ENCODE measurements at regions not wholly inside any gene's neighbourhood (a gene's known extent, or its start where the extent isn't known, plus 50 kb on each side); places are given as distances from the start of the nearest gene placed in this dataset.

DNA sequence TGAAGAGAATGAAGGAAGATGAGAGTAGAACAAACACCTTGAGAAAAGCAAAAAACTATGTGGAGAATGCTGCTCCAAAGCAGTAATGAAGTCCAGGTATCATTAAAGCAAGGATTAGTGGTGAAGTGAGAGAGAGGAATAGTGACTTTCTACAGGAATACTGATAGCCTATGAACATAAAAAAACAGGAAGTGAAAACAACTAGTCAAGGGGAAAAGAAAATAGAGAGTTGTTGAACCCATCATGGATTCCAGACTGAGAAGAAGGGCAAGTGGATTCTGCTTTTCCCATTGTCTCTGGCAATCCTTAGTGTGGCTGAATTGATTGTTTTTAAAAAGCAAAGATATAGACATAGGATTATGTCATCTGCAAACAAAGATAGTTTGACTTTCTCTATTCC is 119.9 kb upstream of the LHX8 start:
- TF ChIP-seq, protein P1, sequence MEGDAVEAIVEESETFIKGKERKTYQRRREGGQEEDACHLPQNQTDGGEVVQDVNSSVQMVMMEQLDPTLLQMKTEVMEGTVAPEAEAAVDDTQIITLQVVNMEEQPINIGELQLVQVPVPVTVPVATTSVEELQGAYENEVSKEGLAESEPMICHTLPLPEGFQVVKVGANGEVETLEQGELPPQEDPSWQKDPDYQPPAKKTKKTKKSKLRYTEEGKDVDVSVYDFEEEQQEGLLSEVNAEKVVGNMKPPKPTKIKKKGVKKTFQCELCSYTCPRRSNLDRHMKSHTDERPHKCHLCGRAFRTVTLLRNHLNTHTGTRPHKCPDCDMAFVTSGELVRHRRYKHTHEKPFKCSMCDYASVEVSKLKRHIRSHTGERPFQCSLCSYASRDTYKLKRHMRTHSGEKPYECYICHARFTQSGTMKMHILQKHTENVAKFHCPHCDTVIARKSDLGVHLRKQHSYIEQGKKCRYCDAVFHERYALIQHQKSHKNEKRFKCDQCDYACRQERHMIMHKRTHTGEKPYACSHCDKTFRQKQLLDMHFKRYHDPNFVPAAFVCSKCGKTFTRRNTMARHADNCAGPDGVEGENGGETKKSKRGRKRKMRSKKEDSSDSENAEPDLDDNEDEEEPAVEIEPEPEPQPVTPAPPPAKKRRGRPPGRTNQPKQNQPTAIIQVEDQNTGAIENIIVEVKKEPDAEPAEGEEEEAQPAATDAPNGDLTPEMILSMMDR (IDR thresholded peaks at IDR 0.05; ENCODE audit: insufficient read depth, missing control alignments) = no peak
- FAIRE-seq = no peak

DNA sequence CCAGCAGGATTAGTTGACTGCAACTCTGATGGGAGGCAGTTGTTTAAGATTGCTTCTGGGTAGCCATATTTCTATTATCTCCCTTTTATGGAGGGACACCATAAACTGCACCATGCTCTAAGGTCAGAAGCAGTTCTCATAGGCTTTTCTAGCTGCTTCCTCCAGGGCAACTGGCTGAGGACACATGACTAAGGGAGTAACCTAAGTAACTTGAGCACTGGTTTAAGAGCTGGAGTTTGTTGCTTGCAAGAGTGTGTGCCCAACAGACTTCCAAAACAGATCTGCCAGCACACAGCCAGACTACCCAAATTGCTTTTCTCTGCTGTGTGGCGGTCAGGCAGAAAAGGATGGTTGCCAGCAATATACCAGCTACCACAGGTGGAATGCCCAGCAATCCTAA is 111.2 kb upstream of the LHX8 start:
- no peak for FAIRE-seq
- DNase-seq (ENCODE audit: insufficient read length, low spot score) = no peak
- TF ChIP-seq, protein P1 (IDR thresholded peaks at IDR 0.05; ENCODE audit: insufficient read depth, missing control alignments) = no peak

More for the DNA sequence above, 119.9 kb upstream of the LHX8 start:
- no peak for DNase-seq (ENCODE audit: insufficient read length, low spot score)

DNA sequence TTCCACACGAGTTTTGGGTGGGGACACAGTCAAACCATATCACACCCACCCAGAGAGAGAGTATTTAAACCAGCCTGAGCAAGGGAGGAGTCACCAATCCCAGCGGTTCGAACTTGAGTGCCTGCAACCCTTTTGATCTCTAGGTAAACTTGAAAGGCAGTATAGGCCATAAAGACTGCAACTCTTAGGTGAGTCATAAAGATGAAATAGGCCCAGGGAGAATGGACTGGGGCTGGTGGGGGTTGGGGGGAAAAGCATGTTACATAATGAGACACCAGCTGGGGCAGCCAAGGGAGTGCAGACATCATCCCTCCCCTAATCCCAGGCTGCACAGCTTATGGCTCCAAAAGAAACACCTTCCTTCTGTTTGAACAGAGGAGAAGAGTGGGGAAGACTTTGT is 99.8 kb upstream of the LHX8 start:
- TF ChIP-seq, protein P1 (IDR thresholded peaks at IDR 0.05; ENCODE audit: insufficient read depth, missing control alignments) = no peak
- FAIRE-seq (no peak), DNase-seq (ENCODE audit: insufficient read length, low spot score) (no peak)

DNA sequence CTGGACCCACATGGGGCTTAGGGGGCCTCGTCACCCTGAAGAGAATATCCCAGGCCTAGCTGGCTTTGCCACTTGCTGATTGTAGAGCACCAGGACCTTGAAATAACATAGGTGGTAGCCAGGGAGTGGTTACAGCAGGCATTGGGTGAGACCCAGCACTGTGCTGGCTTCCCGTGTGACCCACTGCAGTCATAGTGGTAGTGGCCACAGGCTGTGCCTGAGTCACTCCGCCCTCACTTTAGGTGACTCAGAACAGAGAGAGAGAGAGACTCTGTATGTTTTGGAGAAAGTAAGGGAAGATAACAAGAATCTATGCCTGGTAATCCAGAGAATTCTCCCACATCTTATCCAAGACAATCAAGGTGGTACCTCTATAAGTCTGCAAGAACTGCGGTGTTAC is 98.7 kb upstream of the LHX8 start:
- DNase-seq (ENCODE audit: insufficient read length, low spot score) (no peak), FAIRE-seq (no peak)
- TF ChIP-seq, protein P1 (IDR thresholded peaks at IDR 0.05; ENCODE audit: insufficient read depth, missing control alignments) = no peak

DNA sequence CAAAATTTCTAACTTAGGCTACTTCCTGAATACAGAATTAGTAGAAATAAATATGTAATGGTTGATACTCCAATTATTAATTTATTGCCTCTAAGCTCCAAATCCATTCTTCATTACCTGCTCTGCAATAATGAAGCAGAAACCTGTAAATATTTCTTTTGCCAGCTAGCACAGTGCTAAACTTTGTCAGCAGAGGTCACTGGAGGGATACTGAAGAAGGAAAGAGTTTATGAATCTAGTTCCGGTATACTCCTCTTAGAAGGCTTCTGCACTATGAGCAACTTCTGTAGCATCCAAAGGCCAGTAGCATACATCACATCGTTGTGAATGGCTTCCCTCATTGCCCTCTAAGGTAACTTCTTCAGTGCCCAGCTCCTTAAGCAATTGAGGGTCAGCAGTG is 81.0 kb upstream of the LHX8 start:
- FAIRE-seq = no peak

DNA sequence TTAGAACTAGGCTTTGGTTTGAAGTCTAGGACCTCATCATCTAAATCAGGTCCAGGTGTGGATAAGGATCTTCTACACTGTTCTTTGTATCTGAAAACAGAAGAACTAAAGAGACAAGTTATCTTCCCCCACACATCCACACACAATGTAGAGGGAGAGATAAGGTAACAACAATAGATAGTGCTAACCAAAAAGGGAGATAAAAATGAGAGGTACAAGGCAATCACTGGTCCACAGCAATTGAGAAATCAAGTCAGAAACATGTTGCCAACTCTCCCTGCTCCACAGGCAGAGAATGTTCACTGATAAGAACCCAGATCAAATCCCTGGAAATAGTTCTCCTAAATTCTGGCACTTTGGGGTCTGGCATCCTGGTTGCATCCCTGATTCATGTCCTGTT is 75.8 kb upstream of the LHX8 start:
- TF ChIP-seq, protein P1 (IDR thresholded peaks at IDR 0.05; ENCODE audit: insufficient read depth, missing control alignments) = no peak
- FAIRE-seq (no peak), DNase-seq (ENCODE audit: insufficient read length, low spot score) (no peak)

More for the DNA sequence above, 81.0 kb upstream of the LHX8 start:
- TF ChIP-seq, protein P1 (IDR thresholded peaks at IDR 0.05; ENCODE audit: insufficient read depth, missing control alignments) = peak; percentile 39
- DNase-seq (ENCODE audit: insufficient read length, low spot score) = no peak

DNA sequence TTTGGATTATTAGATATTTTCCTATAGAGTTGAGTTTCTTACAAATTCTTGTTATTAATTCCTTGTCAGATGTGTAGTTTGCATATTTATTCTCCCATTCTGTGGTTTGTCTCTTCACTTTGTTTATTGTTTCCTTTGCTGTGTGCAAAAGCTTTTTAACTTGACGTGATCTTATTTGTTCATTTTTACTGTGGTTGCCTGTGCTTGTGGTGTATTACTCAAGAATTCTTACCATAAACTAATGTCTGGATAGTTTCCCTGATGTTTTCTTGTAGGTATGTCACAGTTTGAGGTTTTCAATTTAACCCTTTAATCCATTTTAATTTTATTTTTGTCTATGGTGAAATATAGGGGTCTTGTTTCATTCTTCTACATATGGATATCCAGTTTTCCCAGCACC is 72.1 kb upstream of the LHX8 start:
- DNase-seq (ENCODE audit: insufficient read length, low spot score) (no peak), FAIRE-seq (no peak)
- TF ChIP-seq, protein P1 (IDR thresholded peaks at IDR 0.05; ENCODE audit: insufficient read depth, missing control alignments) = no peak
